Astrocyte (in vitro differentiated cells and primary cell): ENCODE measurements at regions not wholly inside any gene's neighbourhood (a gene's known extent, or its start where the extent isn't known, plus 50 kb on each side); places are given as distances from the start of the nearest gene placed in this dataset.

Experiments
- DNase-seq: peaks from one replicate; pipeline ENCODE4 v3.0.0-alpha.2; 2010; ENCODE audit warnings: low read depth
- FAIRE-seq: peaks from 2 replicates; lab custom pipeline; 2011; peaks lifted over from hg19 to GRCh38; lab: Jason Lieb, UNC
- H2AFZ ChIP-seq: 2 replicates; pipeline ENCODE4 v1.6.0; 2012; ENCODE audit warnings: low read depth, low read length, inconsistent platforms
- H3K27ac ChIP-seq: 2 replicates; pipeline ENCODE4 v1.5.1; 2011; ENCODE audit warnings: low read depth, low read length, inconsistent platforms
- H3K27me3 ChIP-seq: 2 replicates; pipeline ENCODE4 v1.6.0; 2011; ENCODE audit warnings: low read length, inconsistent platforms; ENCODE audit not compliant: insufficient read depth
- H3K36me3 ChIP-seq: 2 replicates; pipeline ENCODE4 v1.5.1; 2011; ENCODE audit warnings: low read length, inconsistent platforms; ENCODE audit not compliant: insufficient read depth
- H3K4me1 ChIP-seq: 2 replicates; pipeline ENCODE4 v1.5.1; 2011; ENCODE audit warnings: low read length, inconsistent platforms; ENCODE audit not compliant: insufficient read depth
- H3K4me2 ChIP-seq: 2 replicates; pipeline ENCODE4 v1.6.0; 2012; ENCODE audit warnings: low read length, inconsistent platforms
- H3K4me3 ChIP-seq: 2 replicates; pipeline ENCODE4 v1.5.1; 2011; ENCODE audit warnings: low read depth, mild to moderate bottlenecking, low read length, inconsistent platforms; ENCODE audit not compliant: insufficient read depth
- H3K79me2 ChIP-seq: 2 replicates; pipeline ENCODE4 v1.6.0; 2012; ENCODE audit warnings: mild to moderate bottlenecking, low read length, inconsistent platforms; ENCODE audit not compliant: insufficient read depth
- H3K9ac ChIP-seq: 2 replicates; pipeline ENCODE4 v1.6.0; 2012; ENCODE audit warnings: mild to moderate bottlenecking, low read length, inconsistent platforms
- H3K9me3 ChIP-seq: 2 replicates; pipeline ENCODE4 v1.5.1; 2012; ENCODE audit warnings: low read depth, mild to moderate bottlenecking, low read length, inconsistent platforms; ENCODE audit not compliant: insufficient read depth
- H4K20me1 ChIP-seq: 2 replicates; pipeline ENCODE4 v1.6.0; 2012; ENCODE audit warnings: low read length, inconsistent platforms; ENCODE audit not compliant: insufficient read depth
- H3K27ac Mint-ChIP-seq: one replicate; pipeline ENCODE4 v1.8.0; 2021; ENCODE audit warnings: mild to moderate bottlenecking, mixed read lengths; ENCODE audit not compliant: unreplicated experiment
- H3K27me3 Mint-ChIP-seq: one replicate; pipeline ENCODE4 v1.8.0; 2021; ENCODE audit warnings: low read depth, mixed read lengths; ENCODE audit not compliant: unreplicated experiment
- H3K36me3 Mint-ChIP-seq: one replicate; pipeline ENCODE4 v1.8.0; 2021; ENCODE audit warnings: low read depth, mixed read lengths; ENCODE audit not compliant: unreplicated experiment
- H3K4me1 Mint-ChIP-seq: one replicate; pipeline ENCODE4 v1.8.0; 2021; ENCODE audit warnings: low read depth, mixed read lengths; ENCODE audit not compliant: unreplicated experiment
- H3K4me3 Mint-ChIP-seq: one replicate; pipeline ENCODE4 v1.8.0; 2021; ENCODE audit warnings: mild to moderate bottlenecking, moderate library complexity, mixed read lengths; ENCODE audit not compliant: unreplicated experiment
- H3K9me3 Mint-ChIP-seq: one replicate; pipeline ENCODE4 v1.8.0; 2021; ENCODE audit warnings: mild to moderate bottlenecking, mixed read lengths; ENCODE audit not compliant: unreplicated experiment
- CTCF ChIP-seq: IDR thresholded peaks from 2 replicates; pipeline ENCODE4 v1.5.1; 2011; ENCODE audit warnings: low read depth, mild to moderate bottlenecking, inconsistent platforms, low read length, moderate library complexity; ENCODE audit not compliant: insufficient read depth
- EZH2 ChIP-seq: IDR thresholded peaks from 2 replicates; pipeline ENCODE4 v1.6.1; 2012; ENCODE audit warnings: mild to moderate bottlenecking, low read length, inconsistent platforms; ENCODE audit not compliant: insufficient read depth

- Mint-ChIP-seq H3K9me3 (no peaks in the 10 kb centered on the region), H3K27me3 (no peaks in the 10 kb centered on the region), H3K4me3 (no peak overlapping the region), H3K4me1 (peaks cover 26% of the 10 kb centered on the region), H3K27ac (no peak overlapping the region), H3K36me3 (no peaks in the 10 kb centered on the region)
- Histone ChIP-seq H2AFZ (no peak overlapping the region), H3K4me3 (no peak overlapping the region), H3K79me2 (no peaks in the 10 kb centered on the region), H4K20me1 (no peaks in the 10 kb centered on the region), H3K27me3 (no peaks in the 10 kb centered on the region), H3K27ac (no peak overlapping the region), H3K4me2 (no peak overlapping the region), H3K9me3 (no peaks in the 10 kb centered on the region), H3K36me3 (no peaks in the 10 kb centered on the region), H3K9ac (no peak overlapping the region), H3K4me1 (peaks cover 22% of the 10 kb centered on the region)
- DNase-seq (peak; percentile 46), FAIRE-seq (no peak)
- no peak for TF ChIP-seq EZH2
- no peak for TF ChIP-seq CTCF
These were observed 119.6 kb downstream of the QPCT start for GRCh38 chr2:37464067-37464466.

- no peaks in the 10 kb centered on the region for H3K36me3 Mint-ChIP-seq
These were observed 122.2 kb downstream of the QPCT start for GRCh38 chr2:37466533-37467222.

More at GRCh38 chr2:37466533-37467222, 122.2 kb downstream of the QPCT start:
- Histone ChIP-seq H3K79me2 (no peaks in the 10 kb centered on the region), H3K4me3 (no peak overlapping the region), H3K4me1 (peaks cover 1% of the 10 kb centered on the region), H3K36me3 (no peaks in the 10 kb centered on the region), H4K20me1 (no peaks in the 10 kb centered on the region), H3K27me3 (no peaks in the 10 kb centered on the region), H3K27ac (no peak overlapping the region), H3K9me3 (no peaks in the 10 kb centered on the region), H3K4me2 (no peak overlapping the region), H3K9ac (no peak overlapping the region), H2AFZ (no peak overlapping the region)
- Mint-ChIP-seq H3K27me3 (no peaks in the 10 kb centered on the region), H3K27ac (no peak overlapping the region), H3K4me1 (peaks cover 9% of the 10 kb centered on the region), H3K4me3 (no peak overlapping the region), H3K9me3 (no peaks in the 10 kb centered on the region)
- no peak for FAIRE-seq
- DNase-seq, result peak; percentile 65
- TF ChIP-seq CTCF, result no peak
- TF ChIP-seq EZH2, result no peak
